Hepatocyte (in vitro differentiated cells): ENCODE measurements at regions not wholly inside any gene's neighbourhood (a gene's known extent, or its start where the extent isn't known, plus 50 kb on each side); places are given as distances from the start of the nearest gene placed in this dataset.

ENCODE experiments used
- CTCF ChIP-seq: fragments of 200-600 bp; sonication (generic); IDR thresholded peaks from 2 replicates; pipeline ENCODE4 v1.5.1; 2016; ENCODE audit warnings: antibody characterized with exemption, mild to moderate bottlenecking; ENCODE audit not compliant: poor library complexity
- EZH2 ChIP-seq: fragments of 200-600 bp; sonication (generic); IDR thresholded peaks from 2 replicates; pipeline ENCODE4 v1.6.1; 2016; ENCODE audit warnings: antibody characterized with exemption, mild to moderate bottlenecking, borderline replicate concordance
- EZH2phosphoT487 ChIP-seq: fragments of 200-600 bp; sonication (generic); IDR thresholded peaks from one replicate; pipeline ENCODE4 v1.6.1; 2018; ENCODE audit warnings: antibody characterized with exemption, mild to moderate bottlenecking, low read depth, moderate library complexity; ENCODE audit not compliant: unreplicated experiment, severe bottlenecking

DNA sequence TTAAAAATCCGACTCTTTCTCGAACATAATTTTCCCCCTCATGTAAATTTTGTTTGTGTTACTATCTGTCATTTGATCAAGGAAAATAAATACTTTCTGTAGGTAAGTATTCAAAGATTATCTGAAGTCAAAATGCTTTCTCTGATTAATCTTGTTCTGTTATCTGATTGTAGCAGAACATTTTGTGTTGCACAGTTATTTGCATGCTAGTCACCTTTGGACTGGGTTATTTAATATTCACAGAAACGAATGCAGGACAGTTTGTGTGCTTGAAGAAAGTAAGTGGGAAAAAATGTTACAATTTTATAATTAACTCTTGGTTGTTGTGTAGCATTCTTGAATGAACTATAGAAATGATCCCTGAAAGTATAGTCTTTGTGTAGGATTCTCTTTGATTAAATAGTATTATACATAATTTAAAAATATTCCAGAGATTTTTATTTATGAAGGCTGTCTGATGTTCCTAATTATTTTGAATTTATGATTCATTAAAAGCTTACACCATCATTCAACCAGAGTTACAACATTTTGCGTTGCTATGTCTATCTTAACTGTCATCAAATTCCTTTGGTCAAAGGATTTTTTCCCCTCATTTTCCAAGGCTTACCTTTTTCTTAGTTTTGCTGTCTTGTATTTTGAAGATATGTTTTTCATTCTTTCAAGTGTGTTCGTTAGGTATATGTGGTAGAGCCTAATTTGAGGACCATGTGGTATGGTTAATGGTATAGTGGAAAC, 176.6 kb downstream of the GIPC2 start:
- TF ChIP-seq CTCF (no peak), EZH2 (no peak), EZH2phosphoT487 (no peak)
